Cardiac septum (tissue), 1 donor: ENCODE measurements at regions not wholly inside any gene's neighbourhood (a gene's known extent, or its start where the extent isn't known, plus 50 kb on each side); places are given as distances from the start of the nearest gene placed in this dataset.

Experiments
- DNase-seq: peaks from one replicate; pipeline ENCODE4 v3.0.0-alpha.2; 2020; ENCODE audit warnings: low spot score
- intact Hi-C: fragments of 100-400 bp; cut with DNase I; formaldehyde crosslinking; loops from one replicate; pipeline ENCODE4 v1.14.0; 2022
- donor health status: DM: no; HTN: no; CAD: no.

GRCh38 chr2:196336207-196336606 is 164.8 kb upstream of the STK17B start:
- intact Hi-C loops: loop anchor here (5.0 kb wide), 2 partner anchors 39 to 259 kb away; no protein-coding TSS in a partner anchor
- no peak for DNase-seq

- intact Hi-C loops: loop anchor here (5.0 kb wide), 2 partner anchors 39 to 259 kb away; no protein-coding TSS in a partner anchor
- DNase-seq: no peak
Observed at GRCh38 chr2:196336715-196337114, 165.3 kb upstream of the STK17B start.

GRCh38 chr2:196337208-196337953 is 166.0 kb upstream of the STK17B start:
- DNase-seq: no peak
- intact Hi-C loops: loop anchor here (5.0 kb wide), 2 partner anchors 40 to 260 kb away; no protein-coding TSS in a partner anchor

GRCh38 chr2:196338440-196338839 is 167.1 kb upstream of the STK17B start:
- intact Hi-C loops: loop anchor here (5.0 kb wide), 2 partner anchors 41 to 261 kb away; no protein-coding TSS in a partner anchor
- DNase-seq: no peak

- DNase-seq: no peak
- intact Hi-C loops: no loop called here
Observed at GRCh38 chr2:196341277-196341841, 170.0 kb upstream of the STK17B start.

- intact Hi-C loops: no loop called here
- DNase-seq: no peak
Observed at GRCh38 chr2:196344397-196344796, 173.0 kb upstream of the STK17B start.

- intact Hi-C loops: no loop called here
- DNase-seq: no peak
Observed at GRCh38 chr2:196353717-196354116, 182.3 kb upstream of the STK17B start.

- no peak for DNase-seq
- intact Hi-C loops: no loop called here
Observed at GRCh38 chr2:196354186-196354585, 182.8 kb upstream of the STK17B start.

GRCh38 chr2:196356332-196356731 is 185.0 kb upstream of the STK17B start:
- intact Hi-C loops: no loop called here
- DNase-seq: no peak

GRCh38 chr2:196360650-196361049 is 189.3 kb upstream of the STK17B start:
- intact Hi-C loops: no loop called here
- DNase-seq: no peak

- intact Hi-C loops: no loop called here
- no peak for DNase-seq
Observed at GRCh38 chr2:196361606-196362326, 190.4 kb upstream of the STK17B start.

- intact Hi-C loops: no loop called here
- DNase-seq: no peak
Observed at GRCh38 chr2:196362973-196363549, 191.7 kb upstream of the STK17B start.

GRCh38 chr2:196365145-196365544 is 193.8 kb upstream of the STK17B start:
- intact Hi-C loops: no loop called here
- DNase-seq: no peak

- no peak for DNase-seq
- intact Hi-C loops: no loop called here
Observed at GRCh38 chr2:196365923-196366322, 194.5 kb upstream of the STK17B start.

- intact Hi-C loops: no loop called here
- no peak for DNase-seq
Observed at GRCh38 chr2:196367633-196368032, 196.3 kb upstream of the STK17B start.

GRCh38 chr2:196368546-196369225 is 197.3 kb upstream of the STK17B start:
- intact Hi-C loops: no loop called here
- DNase-seq: no peak

GRCh38 chr2:196369967-196370366 is 198.6 kb upstream of the STK17B start:
- no peak for DNase-seq
- intact Hi-C loops: no loop called here

GRCh38 chr2:196370381-196370780 is 199.0 kb upstream of the STK17B start:
- intact Hi-C loops: no loop called here
- no peak for DNase-seq

- intact Hi-C loops: loop anchor here (2.0 kb wide), 1 partner anchor 28 kb away; no protein-coding TSS in a partner anchor
Observed at GRCh38 chr2:196372276-196372809, 201.0 kb upstream of the STK17B start.

More at GRCh38 chr2:196372276-196372809, 201.0 kb upstream of the STK17B start:
- DNase-seq: no peak
